HAP-1 (cell line): ENCODE measurements at regions not wholly inside any gene's neighbourhood (a gene's known extent, or its start where the extent isn't known, plus 50 kb on each side); places are given as distances from the start of the nearest gene placed in this dataset.

Experiments
- DNase-seq, 2 experiments: peaks; one replicate each; pipeline ENCODE4 v3.0.0-alpha.2; 2016 to 2020; ENCODE audit warnings: low spot score in 2 of 2
- H3K27me3 ChIP-seq: fragments of 250-450 bp; sonication (Bioruptor Pico); 2 replicates; pipeline ENCODE4 v1.5.1; 2020; ENCODE audit warnings: low read depth, mild to moderate bottlenecking, moderate library complexity
- H3K36me3 ChIP-seq: fragments of 250-450 bp; sonication (Bioruptor Pico); replicated peaks from 2 replicates; pipeline ENCODE4 v1.5.1; 2020; ENCODE audit warnings: mild to moderate bottlenecking
- H3K4me1 ChIP-seq: fragments of 250-450 bp; sonication (Bioruptor Pico); 2 replicates; pipeline ENCODE4 v1.5.1; 2020; ENCODE audit warnings: mild to moderate bottlenecking
- H3K4me3 ChIP-seq: fragments of 250-450 bp; sonication (Bioruptor Pico); 2 replicates; pipeline ENCODE4 v1.5.1; 2020; ENCODE audit warnings: mild to moderate bottlenecking, moderate library complexity
- H3K9me3 ChIP-seq: fragments of 250-450 bp; sonication (Bioruptor Pico); 2 replicates; pipeline ENCODE4 v1.5.1; 2020; ENCODE audit warnings: mild to moderate bottlenecking, moderate library complexity
- in situ Hi-C: fragments of 300-500 bp; cut with MboI; formaldehyde crosslinking; loops from 3 replicates; pipeline ENCODE4 v1.14.3; 2020; ENCODE audit warnings: low sequenced_read_pairs, inconsistent platforms, mixed read lengths

DNA sequence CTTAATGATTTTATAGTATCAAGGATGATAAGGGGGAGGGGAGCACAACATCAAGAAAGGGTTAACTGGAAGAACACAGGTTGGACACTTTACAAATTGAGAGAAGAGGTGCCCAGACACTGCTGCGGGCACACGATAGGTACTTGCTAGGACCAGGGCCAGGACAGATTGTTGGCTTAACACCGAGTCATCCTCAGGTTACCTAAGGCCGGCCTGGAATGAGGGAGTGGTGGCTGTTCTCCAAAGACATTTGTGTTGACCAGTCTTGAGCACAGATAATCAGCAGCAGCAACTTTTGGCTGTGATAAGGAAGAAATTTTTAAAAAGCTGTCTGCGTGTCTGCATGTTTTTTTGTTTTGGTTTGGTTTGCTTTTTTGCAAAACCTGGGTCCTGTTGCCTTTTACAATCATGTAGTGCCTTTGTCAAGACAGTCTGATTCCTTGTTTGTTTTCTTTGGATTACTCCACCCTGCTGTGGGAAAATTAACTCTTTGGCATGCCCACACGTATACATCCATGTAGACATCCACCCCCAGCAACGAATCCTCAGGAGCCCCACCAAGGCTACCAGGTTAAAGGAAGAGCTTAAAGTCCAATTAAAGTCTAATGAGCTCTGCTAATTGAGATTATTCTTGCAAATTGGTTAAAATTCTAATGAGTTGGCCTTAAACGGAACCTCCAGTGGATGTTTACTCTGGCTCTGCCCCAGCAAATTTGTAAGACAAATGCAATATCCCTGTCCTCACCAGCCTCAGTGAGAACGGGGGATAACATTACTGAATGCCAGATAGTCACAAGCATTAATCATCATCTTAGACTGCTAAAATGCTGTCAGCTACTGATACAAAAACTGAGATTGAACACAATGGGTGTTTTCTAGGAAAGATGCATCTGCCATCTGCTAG lies 382.3 kb downstream of the ACTL7B start:
- Histone ChIP-seq H3K36me3 (no peaks in the 10 kb centered on the region), H3K4me1 (no peaks in the 10 kb centered on the region), H3K4me3 (no peak overlapping the region), H3K27me3 (no peaks in the 10 kb centered on the region), H3K9me3 (no peaks in the 10 kb centered on the region)
- in situ Hi-C loops, result no loop called here
- no peak for DNase-seq

DNA sequence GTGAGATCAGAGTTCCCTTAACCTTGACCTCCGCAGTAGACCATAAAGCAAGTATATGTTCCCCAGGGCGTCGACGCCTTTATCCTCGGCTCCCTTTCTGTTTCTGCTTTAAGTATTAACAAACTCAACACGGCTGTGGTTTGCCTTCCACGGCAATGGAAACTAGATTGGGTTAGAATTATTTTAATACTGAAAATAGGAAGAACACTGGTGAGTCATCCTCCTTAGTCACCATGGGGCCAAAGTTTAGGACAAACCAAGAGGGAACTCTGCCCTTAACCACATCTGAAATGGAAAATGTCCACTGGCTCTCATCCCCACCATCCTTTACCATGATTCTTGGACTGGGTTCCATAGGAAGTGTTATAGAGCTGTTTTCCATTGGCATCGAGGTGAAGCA lies 386.1 kb downstream of the ACTL7B start:
- H3K27me3 ChIP-seq, result no peaks in the 10 kb centered on the region
- no peak for DNase-seq
- no peak overlapping the region for H3K4me3 ChIP-seq
- in situ Hi-C loops, result no loop called here
- no peaks in the 10 kb centered on the region for H3K9me3 ChIP-seq
- H3K4me1 ChIP-seq, result no peaks in the 10 kb centered on the region
- H3K36me3 ChIP-seq, result no peaks in the 10 kb centered on the region

DNA sequence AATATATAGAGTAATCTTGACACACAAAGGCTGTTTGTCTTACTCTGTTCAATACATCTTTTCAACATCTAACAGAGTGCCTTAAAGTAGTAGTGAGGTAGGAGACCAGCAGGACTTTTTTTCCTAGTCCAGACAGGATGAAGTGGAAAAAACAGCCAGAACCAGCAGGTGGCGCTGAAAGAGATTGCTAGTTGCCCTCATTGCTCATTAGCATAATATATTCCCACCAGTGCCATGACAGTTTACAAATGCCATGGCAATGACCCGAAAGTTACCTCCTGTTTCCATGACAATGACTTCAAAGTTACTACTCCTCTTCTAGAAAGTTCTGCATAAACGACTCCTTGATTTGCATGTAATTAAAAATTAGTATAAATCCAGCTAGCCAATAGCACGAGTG lies 387.4 kb downstream of the ACTL7B start:
- H3K4me3 ChIP-seq, result no peak overlapping the region
- no peaks in the 10 kb centered on the region for H3K36me3 ChIP-seq
- in situ Hi-C loops, result no loop called here
- H3K4me1 ChIP-seq, result no peaks in the 10 kb centered on the region
- no peaks in the 10 kb centered on the region for H3K9me3 ChIP-seq
- peak; percentile 30 to 80 for DNase-seq
- 0 out of 2 replicates have a peak, but pooled peaks cover under 1% of the 10 kb centered on the region for H3K27me3 ChIP-seq

DNA sequence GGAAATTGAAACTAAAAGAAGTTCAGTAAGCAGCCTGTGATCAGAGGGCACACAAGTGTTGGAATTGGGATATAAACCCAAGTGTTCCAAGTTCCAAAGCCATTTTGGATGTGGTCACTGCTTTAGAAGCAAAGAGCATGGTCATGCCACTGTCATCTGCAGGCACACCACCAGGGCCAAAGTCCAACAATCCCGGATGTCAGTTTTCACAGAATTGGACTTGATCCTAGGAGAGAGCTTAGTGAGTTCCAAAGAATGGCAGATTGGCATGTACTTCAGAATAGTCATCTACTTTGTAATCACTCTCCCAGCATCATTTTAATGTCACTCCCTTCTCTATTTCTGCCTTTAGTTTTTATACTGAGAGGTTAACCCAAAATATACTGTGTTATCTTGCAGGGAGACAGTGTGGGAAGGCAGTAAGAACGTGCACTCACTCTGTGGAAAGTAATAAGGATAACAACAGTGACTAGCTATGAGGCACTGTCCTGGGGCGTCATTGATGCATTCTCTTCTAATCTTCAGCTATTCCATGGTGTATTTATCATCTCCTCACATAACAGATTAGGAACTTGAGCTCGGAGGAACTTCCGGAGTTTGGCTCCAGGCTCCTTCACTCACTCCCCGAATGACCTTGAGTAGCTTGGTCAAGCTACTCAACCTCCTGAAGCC lies 388.0 kb downstream of the ACTL7B start:
- Histone ChIP-seq H3K4me1 (no peaks in the 10 kb centered on the region), H3K27me3 (0 out of 2 replicates have a peak, but pooled peaks cover 2% of the 10 kb centered on the region), H3K4me3 (no peak overlapping the region), H3K36me3 (no peaks in the 10 kb centered on the region), H3K9me3 (no peaks in the 10 kb centered on the region)
- in situ Hi-C loops, result no loop called here
- no peak for DNase-seq

DNA sequence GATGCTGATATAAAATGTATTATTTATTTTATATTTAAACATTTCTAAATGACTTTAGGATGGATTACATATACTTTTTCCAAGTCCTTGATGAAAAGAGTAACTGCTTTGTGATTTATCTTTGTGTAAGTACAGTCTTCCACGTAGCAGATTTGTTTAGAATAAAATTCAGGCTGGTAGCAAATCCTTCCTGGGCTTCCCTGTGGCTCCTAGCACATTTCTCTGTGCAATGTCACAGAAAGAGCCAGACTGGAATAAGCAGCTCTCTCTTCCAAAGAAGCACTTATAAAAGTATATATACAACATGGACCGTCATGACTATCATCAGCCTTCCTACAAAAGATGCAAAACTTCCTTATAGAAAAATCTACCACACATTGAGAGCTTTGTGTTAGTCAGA lies 388.6 kb downstream of the ACTL7B start:
- in situ Hi-C loops, result no loop called here
- no peaks in the 10 kb centered on the region for H3K9me3 ChIP-seq
- no peaks in the 10 kb centered on the region for H3K36me3 ChIP-seq
- no peaks in the 10 kb centered on the region for H3K4me1 ChIP-seq
- no peak overlapping the region for H3K4me3 ChIP-seq
- no peak for DNase-seq
- H3K27me3 ChIP-seq, result 0 out of 2 replicates have a peak, but pooled peaks cover 2% of the 10 kb centered on the region

DNA sequence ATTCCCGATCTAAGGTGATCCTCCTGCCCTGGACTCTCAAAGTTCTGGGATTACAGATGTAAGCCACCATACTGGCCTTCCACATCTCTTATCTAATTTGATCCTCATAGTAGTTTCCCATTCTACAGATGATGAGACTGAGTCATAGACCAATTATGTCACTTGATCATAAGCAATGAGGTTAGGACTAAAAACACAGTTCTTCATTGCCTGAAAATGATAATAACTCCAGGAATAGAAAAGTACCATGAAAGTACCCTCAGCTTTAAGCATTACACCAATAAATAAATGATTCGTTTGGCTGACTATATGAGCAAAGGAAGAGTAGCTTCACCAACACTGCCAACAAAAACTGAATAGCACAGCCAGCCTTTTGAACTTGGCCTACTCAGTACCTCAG lies 389.5 kb downstream of the ACTL7B start:
- 0 out of 2 replicates have a peak, but pooled peaks cover 2% of the 10 kb centered on the region for H3K27me3 ChIP-seq
- in situ Hi-C loops, result no loop called here
- H3K4me1 ChIP-seq, result no peaks in the 10 kb centered on the region
- DNase-seq, result no peak
- no peak overlapping the region for H3K4me3 ChIP-seq
- H3K9me3 ChIP-seq, result no peaks in the 10 kb centered on the region
- H3K36me3 ChIP-seq, result no peaks in the 10 kb centered on the region

GRCh38 chr9:108463932-108464606 lies 391.7 kb downstream of the ACTL7B start:
- no peaks in the 10 kb centered on the region for H3K4me1 ChIP-seq
- H3K4me3 ChIP-seq, result no peak overlapping the region
- no peak for DNase-seq
- H3K27me3 ChIP-seq, result 0 out of 2 replicates have a peak, but pooled peaks cover 2% of the 10 kb centered on the region
- H3K9me3 ChIP-seq, result no peaks in the 10 kb centered on the region
- in situ Hi-C loops, result no loop called here
- H3K36me3 ChIP-seq, result no peaks in the 10 kb centered on the region

DNA sequence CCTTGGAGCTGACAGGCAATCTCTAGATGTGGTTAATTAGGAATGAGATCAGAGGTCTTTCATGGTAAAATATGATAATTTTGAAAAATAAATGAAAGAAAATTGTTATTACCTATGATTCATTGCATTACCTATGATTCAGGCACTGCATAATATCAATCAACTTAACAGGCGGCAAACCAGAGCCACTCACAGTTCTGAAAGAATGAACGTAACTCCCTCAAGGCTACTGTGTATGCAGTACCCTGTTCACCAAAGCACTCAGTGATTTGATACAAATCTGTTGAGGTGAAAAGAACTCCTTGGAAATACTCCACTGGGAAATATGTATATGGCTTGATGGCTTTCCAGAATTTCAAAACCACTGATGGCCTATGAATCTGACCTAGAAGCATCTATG lies 398.9 kb downstream of the ACTL7B start:
- no peaks in the 10 kb centered on the region for H3K27me3 ChIP-seq
- H3K9me3 ChIP-seq, result no peaks in the 10 kb centered on the region
- H3K4me1 ChIP-seq, result no peaks in the 10 kb centered on the region
- in situ Hi-C loops, result no loop called here
- DNase-seq, result no peak
- H3K4me3 ChIP-seq, result no peak overlapping the region
- H3K36me3 ChIP-seq, result no peaks in the 10 kb centered on the region

DNA sequence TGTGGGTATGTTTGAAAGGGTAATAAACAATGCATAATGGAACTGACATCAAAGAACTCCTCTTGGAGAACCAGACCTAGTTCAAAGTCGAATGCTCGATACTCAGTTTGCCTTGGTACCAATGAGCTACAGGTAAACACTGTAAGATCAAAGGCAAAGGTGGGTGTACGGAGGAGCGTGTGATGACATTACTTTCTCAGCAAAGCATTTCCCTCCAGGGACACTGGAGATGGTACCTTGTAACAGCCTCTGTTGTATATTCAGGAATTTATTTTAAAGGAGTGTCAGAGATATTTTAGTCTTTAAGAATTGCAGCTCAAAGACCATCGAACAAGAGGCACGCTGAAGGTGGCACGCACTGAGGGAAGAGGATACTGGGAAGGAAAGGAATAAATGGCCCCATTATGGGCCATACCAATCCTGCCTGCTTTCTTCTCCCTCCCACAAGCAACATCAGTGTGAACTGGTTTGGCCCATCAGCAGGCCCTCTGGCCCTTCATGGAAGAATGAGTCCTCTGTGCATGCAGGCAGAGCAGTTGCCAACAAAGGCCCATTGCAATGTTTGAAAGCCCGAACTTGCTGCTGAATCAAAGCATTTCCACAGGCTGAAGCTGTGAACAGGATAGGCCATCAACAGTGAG lies 410.2 kb downstream of the ACTL7B start:
- Histone ChIP-seq H3K4me1 (no peaks in the 10 kb centered on the region), H3K9me3 (no peaks in the 10 kb centered on the region), H3K4me3 (no peak overlapping the region), H3K36me3 (no peaks in the 10 kb centered on the region), H3K27me3 (no peaks in the 10 kb centered on the region)
- in situ Hi-C loops, result no loop called here
- no peak for DNase-seq

GRCh38 chr9:108444400-108445358 lies 411.1 kb downstream of the ACTL7B start:
- in situ Hi-C loops, result no loop called here
- no peaks in the 10 kb centered on the region for H3K4me1 ChIP-seq
- no peaks in the 10 kb centered on the region for H3K27me3 ChIP-seq
- H3K4me3 ChIP-seq, result no peak overlapping the region
- H3K9me3 ChIP-seq, result no peaks in the 10 kb centered on the region
- H3K36me3 ChIP-seq, result no peaks in the 10 kb centered on the region
- no peak for DNase-seq

GRCh38 chr9:108443741-108444140 lies 412.0 kb downstream of the ACTL7B start:
- DNase-seq, result no peak
- Histone ChIP-seq H3K4me1 (no peaks in the 10 kb centered on the region), H3K4me3 (no peak overlapping the region), H3K9me3 (no peaks in the 10 kb centered on the region), H3K27me3 (no peaks in the 10 kb centered on the region), H3K36me3 (no peaks in the 10 kb centered on the region)
- in situ Hi-C loops, result no loop called here

GRCh38 chr9:108443019-108443633 lies 412.7 kb downstream of the ACTL7B start:
- in situ Hi-C loops, result no loop called here
- no peaks in the 10 kb centered on the region for H3K36me3 ChIP-seq
- no peaks in the 10 kb centered on the region for H3K27me3 ChIP-seq
- no peak for DNase-seq
- H3K9me3 ChIP-seq, result no peaks in the 10 kb centered on the region
- H3K4me3 ChIP-seq, result no peak overlapping the region
- no peaks in the 10 kb centered on the region for H3K4me1 ChIP-seq
